K562 (cell line): ENCODE measurements at regions not wholly inside any gene's neighbourhood (a gene's known extent, or its start where the extent isn't known, plus 50 kb on each side); places are given as distances from the start of the nearest gene placed in this dataset.
A peak's percentile ranks its signal among the peaks of the same experiment; 100 is the strongest.

Experiments
- ATAC-seq: fragments of 200-7000 bp; cut with Tn5 transposase; 3 replicates; pipeline ENCODE4 v1.9.1; 2020; ENCODE audit warnings: moderate library complexity
- BruUV-seq: library from RNA; stranded (reverse); fragments of 400-500 nt; replicated peaks from 2 replicates; lab custom pipeline; 2021; lab: Mats Ljungman, UMichigan
- CTCF ChIA-PET: fragments of 300-600 bp; formaldehyde crosslinking; extraction: SDS; loops from one replicate; lab custom pipeline; 2021; ENCODE audit warnings: low intra/inter-chr PET ratio; lab: Yijun Ruan, JAX
- POLR2A ChIA-PET: fragments of 300-600, 350-650 bp; sonication (Branson Sonifier 250); formaldehyde crosslinking; extraction: SDS; loops from one replicate; lab custom pipeline; 2021; ENCODE audit warnings: antibody characterized with exemption, inconsistent platforms; lab: Yijun Ruan, JAX
- DNase-seq, 4 experiments: peaks; one replicate each; pipeline versions ENCODE4 v3.0.0 to v3.0.0-alpha.2; 2011 to 2018; ENCODE audit warnings: low spot score in 3 of 4, mixed read lengths in 3 of 4; ENCODE audit errors: extremely low read depth in 1 of 4
- FAIRE-seq: peaks from 2 replicates; lab custom pipeline; 2011; peaks lifted over from hg19 to GRCh38; lab: Jason Lieb, UNC
- H2AFZ ChIP-seq: 2 replicates; pipeline ENCODE4 v1.6.0; 2011; ENCODE audit warnings: low read depth, low read length, control low read depth, inconsistent platforms
- H3K27ac ChIP-seq: fragments of 200-600 bp; 3 replicates; pipeline ENCODE4 v1.8.0; 2011; ENCODE audit warnings: low read depth, mild to moderate bottlenecking, control low read depth, inconsistent platforms, low read length, moderate library complexity, mixed read lengths; ENCODE audit errors: extremely low read depth
- H3K27me3 ChIP-seq, 2 experiments: fragments of 300-600 bp in 1 of 2; 2 replicates in 1 of 2; 3 replicates in 1 of 2; pipeline versions ENCODE4 v1.6.0 to v1.8.0; 2011; ENCODE audit warnings: inconsistent platforms in 2 of 2, low read length in 2 of 2, mild to moderate bottlenecking in 1 of 2, mixed read lengths in 1 of 2, moderate library complexity in 1 of 2; ENCODE audit not compliant: control insufficient read depth in 2 of 2, insufficient read depth in 2 of 2
- H3K36me3 ChIP-seq: fragments of 300-600 bp; 3 replicates; pipeline ENCODE4 v1.8.0; 2011; ENCODE audit warnings: mild to moderate bottlenecking, low read length, inconsistent platforms; ENCODE audit not compliant: control insufficient read depth, insufficient read depth
- H3K4me1 ChIP-seq, 2 experiments: fragments of 200-600 bp in 1 of 2; replicated peaks in 1 of 2; 2 replicates in 1 of 2; 3 replicates in 1 of 2; pipeline versions ENCODE4 v1.5.1 to v1.8.0; 2011; ENCODE audit warnings: inconsistent platforms in 2 of 2, low read length in 2 of 2, mild to moderate bottlenecking in 1 of 2, mixed read lengths in 1 of 2, moderate library complexity in 1 of 2; ENCODE audit not compliant: control insufficient read depth in 2 of 2, insufficient read depth in 2 of 2
- H3K4me2 ChIP-seq: 2 replicates; pipeline ENCODE4 v1.6.1; 2011; ENCODE audit warnings: low read length, control low read depth, inconsistent platforms, mixed read lengths; ENCODE audit not compliant: insufficient read depth
- H3K4me3 ChIP-seq: fragments of 200-600 bp; sonication (generic), shearing (Covaris generic); 2 replicates; pipeline ENCODE4 v1.5.1; 2016; ENCODE audit warnings: control low read depth, inconsistent platforms
- H3K79me2 ChIP-seq: fragments of 200-600 bp; 3 replicates; pipeline ENCODE4 v1.8.0; 2011; ENCODE audit warnings: low read length, inconsistent platforms; ENCODE audit not compliant: control insufficient read depth, insufficient read depth
- H3K9ac ChIP-seq, 2 experiments: 2 replicates each; pipeline versions ENCODE4 v1.6.0 to v1.6.1; 2011; ENCODE audit warnings: low read depth in 2 of 2, low read length in 2 of 2, control low read depth in 1 of 2, inconsistent platforms in 1 of 2, mild to moderate bottlenecking in 1 of 2, mixed read lengths in 1 of 2; ENCODE audit not compliant: insufficient read depth in 1 of 2
- H3K9me1 ChIP-seq: one replicate; pipeline ENCODE4 v1.6.0; 2011; ENCODE audit warnings: inconsistent platforms, mild to moderate bottlenecking, low read length, moderate library complexity; ENCODE audit not compliant: control insufficient read depth, insufficient read depth
- H3K9me3 ChIP-seq: replicated peaks from 2 replicates; pipeline ENCODE4 v1.5.1; 2011; ENCODE audit warnings: low read depth, low read length, inconsistent platforms; ENCODE audit not compliant: control insufficient read depth, insufficient read depth
- H4K20me1 ChIP-seq: replicated peaks from 2 replicates; pipeline ENCODE4 v1.6.1; 2011; ENCODE audit warnings: low read length, inconsistent platforms, mixed read lengths; ENCODE audit not compliant: control insufficient read depth, insufficient read depth
- ARID1B ChIP-seq: fragments of 450-650 bp; IDR thresholded peaks from 2 replicates; pipeline ENCODE4 v1.6.1; 2016; ENCODE audit warnings: antibody characterized with exemption, mild to moderate bottlenecking, inconsistent platforms
- ATF4 ChIP-seq: fragments of 450-650 bp; formaldehyde crosslinking; IDR thresholded peaks from 2 replicates; pipeline ENCODE4 v1.4.0; 2022; ENCODE audit warnings: mild to moderate bottlenecking, moderate library complexity
- ATF7 ChIP-seq: fragments of 450-650 bp; IDR thresholded peaks from 2 replicates; pipeline ENCODE4 v1.7.1; 2014; ENCODE audit warnings: mild to moderate bottlenecking, moderate library complexity
- EP300 ChIP-seq: IDR thresholded peaks from 2 replicates; pipeline ENCODE4 v1.6.1; 2012; ENCODE audit warnings: low read length, improper control_type of control experiment
- GATAD2B ChIP-seq: fragments of 450-650 bp; IDR thresholded peaks from 2 replicates; pipeline ENCODE4 v1.6.1; 2017; ENCODE audit warnings: mild to moderate bottlenecking, borderline replicate concordance
- HDAC2 ChIP-seq: fragments of 450-650 bp; IDR thresholded peaks from 2 replicates; pipeline ENCODE4 v1.6.1; 2016; ENCODE audit warnings: mild to moderate bottlenecking
- MECOM ChIP-seq: fragments of 250-450 bp; sonication (Bioruptor Pico); IDR thresholded peaks from 2 replicates; pipeline ENCODE4 v1.8.0; 2022; ENCODE audit warnings: inconsistent platforms
- MEIS2 ChIP-seq: fragments of 450-650 bp; IDR thresholded peaks from 2 replicates; pipeline ENCODE4 v1.6.1; 2014; ENCODE audit warnings: mild to moderate bottlenecking; ENCODE audit not compliant: partially characterized antibody
- PBX2 ChIP-seq, 2 experiments: IDR thresholded peaks in 1 of 2; conservative IDR thresholded peaks in 1 of 2; 2 replicates each; pipeline ENCODE4 v1.6.1; 2016; ENCODE audit warnings: low read depth in 2 of 2, mild to moderate bottlenecking in 1 of 2, missing compliant biosample characterization in 1 of 2, missing genetic modification characterization in 1 of 2, moderate library complexity in 1 of 2
- PCBP2 ChIP-seq: fragments of 200-400 bp; formaldehyde crosslinking; IDR thresholded peaks from 2 replicates; pipeline ENCODE4 v1.6.1; 2018; ENCODE audit warnings: low read length, low read depth, mild to moderate bottlenecking, moderate library complexity; ENCODE audit not compliant: poor library complexity, severe bottlenecking
- PKNOX1 ChIP-seq: fragments of 450-650 bp; IDR thresholded peaks from 2 replicates; pipeline ENCODE4 v1.6.1; 2016
- RBM39 ChIP-seq: fragments of 200-400 bp; formaldehyde crosslinking; optimal IDR thresholded peaks from 2 replicates; pipeline ENCODE3; 2018; ENCODE audit warnings: low read depth, low read length
- SOX6 ChIP-seq: fragments of 450-650 bp; IDR thresholded peaks from 2 replicates; pipeline ENCODE4 v1.6.1; 2014; ENCODE audit warnings: mild to moderate bottlenecking
- SUPT5H ChIP-seq: fragments of 450-650 bp; IDR thresholded peaks from 2 replicates; pipeline ENCODE4 v1.6.1; 2016
- ZFP36 ChIP-seq: fragments of 150-350 bp; IDR thresholded peaks from 2 replicates; pipeline ENCODE4 v1.6.1; 2018; ENCODE audit warnings: low read length, low read depth; ENCODE audit not compliant: partially characterized antibody
- WGBS: fragments of 100-300 bp; shearing (Covaris generic); methylation state at CpG from one replicate; pipeline ENCODE4 v1.1.6; 2016; ENCODE audit warnings: low coverage, mixed read lengths; ENCODE audit not compliant: insufficient coverage; ENCODE audit errors: missing lambda C conversion rate; 5-methylcytosine and 5-hydroxymethylcytosine counted together
- in situ Hi-C: fragments of 300-500 bp; cut with MboI; formaldehyde crosslinking; loops from 4 replicates; pipeline ENCODE4 v1.15.0; 2018; ENCODE audit warnings: inconsistent platforms, mixed read lengths
- intact Hi-C: fragments of 100-400 bp; cut with micrococcal nuclease; formaldehyde crosslinking; loops from 2 replicates; pipeline ENCODE4 v1.14.2; 2022

- BruUV-seq, result no TSS peak
- no peak for TF ChIP-seq PBX2 (CRISPR knock-in tag; IDR thresholded peaks at IDR 0.05; ENCODE audit: low read depth)
- TF ChIP-seq PBX2 (tag; conservative IDR thresholded peaks at IDR 0.05; ENCODE audit: low read depth), result peak; percentile 87
- 0 out of 2 replicates have a peak, but pooled peaks have one; percentile 18 for TF ChIP-seq ARID1B
- TF ChIP-seq ATF4 (CRISPR knock-in tag), result no peak
- peak; percentile 5; the same call in 1 of the 2 replicates for TF ChIP-seq EP300
- TF ChIP-seq PKNOX1, result peak; percentile 82
- TF ChIP-seq MEIS2, result peak; percentile 90
- no peak for TF ChIP-seq GATAD2B
- TF ChIP-seq SUPT5H, result no peak
- TF ChIP-seq ATF7, result no peak
- TF ChIP-seq SOX6, result 0 out of 2 replicates have a peak, but pooled peaks have one; percentile 37
- TF ChIP-seq ZFP36, result no peak
- TF ChIP-seq MECOM (CRISPR knock-in tag), result peak; percentile 65; the same call in 1 of the 2 replicates
- no peak for TF ChIP-seq RBM39
- TF ChIP-seq PCBP2, result no peak
- no peak for TF ChIP-seq HDAC2
- TF ChIP-seq, all 486 proteins: peak for 7
- ATAC-seq, result no peak
- H3K9me3 ChIP-seq, result peaks cover 6% of the 10 kb centered on the region
- CTCF ChIA-PET, result no interaction called here
- no peaks in the 10 kb centered on the region for H3K27me3 ChIP-seq
- H3K4me2 ChIP-seq, result no peak overlapping the region
- in situ Hi-C loops (no loop called here), intact Hi-C loops (no loop called here)
- WGBS, result 13% methylated on average over 3 of the region's 3 CpGs
- no peaks in the 10 kb centered on the region for H4K20me1 ChIP-seq
- H3K79me2 ChIP-seq, result no peaks in the 10 kb centered on the region
- no peak overlapping the region for H3K27ac ChIP-seq
- H2AFZ ChIP-seq, result no peak overlapping the region
- peaks cover 5 to 24% of the 10 kb centered on the region in 2 experiments; a peak in 3 of 5 replicates for H3K4me1 ChIP-seq
- no peak overlapping the region for H3K9ac ChIP-seq
- no peak overlapping the region for H3K4me3 ChIP-seq
- H3K36me3 ChIP-seq, result no peaks in the 10 kb centered on the region
- no peaks in the 10 kb centered on the region for H3K9me1 ChIP-seq
- POLR2A ChIA-PET, result interaction anchor here (1.2 kb wide), 1 partner anchor 12 kb away, joined by 3 read pairs; no protein-coding TSS in a partner anchor
- FAIRE-seq, result no peak
- DNase-seq, result no peak
Measured at GRCh38 chr3:65042675-65043074, 354.9 kb upstream of the ADAMTS9 start.
